GM12878 (cell line): ENCODE measurements at regions not wholly inside any gene's neighbourhood (a gene's known extent, or its start where the extent isn't known, plus 50 kb on each side); places are given as distances from the start of the nearest gene placed in this dataset.

ENCODE experiments used
- ATAC-seq: fragments of 200-7000 bp; cut with Tn5 transposase; 3 replicates; pipeline ENCODE4 v1.9.1; 2020; ENCODE audit warnings: mild to moderate bottlenecking, moderate library complexity
- BruUV-seq: library from RNA; stranded (reverse); fragments of 400-500 nt; replicated peaks from 2 replicates; lab custom pipeline; 2021; lab: Mats Ljungman, UMichigan
- CTCF ChIA-PET: fragments of 300-600 bp; sonication (Branson Sonifier 250); formaldehyde crosslinking; extraction: SDS; loops from one replicate; lab custom pipeline; 2021; ENCODE audit warnings: inconsistent platforms; lab: Yijun Ruan, JAX
- POLR2A ChIA-PET: fragments of 350-600 bp; formaldehyde crosslinking; extraction: SDS; loops from one replicate; lab custom pipeline; 2021; ENCODE audit warnings: inconsistent platforms; lab: Charles Lee
- RAD21 ChIA-PET: fragments of 300-600 bp; sonication (Branson Sonifier 250); formaldehyde crosslinking; loops from one replicate; lab custom pipeline; 2023; ENCODE audit warnings: antibody characterized with exemption; ENCODE audit not compliant: unreplicated experiment; lab: Charles Lee
- SMC1A ChIA-PET: fragments of 300-600 bp; sonication (Branson Sonifier 250); formaldehyde crosslinking; loops from one replicate; lab custom pipeline; 2023; ENCODE audit not compliant: unreplicated experiment, uncharacterized antibody; lab: Charles Lee
- DNase-seq: peaks from one replicate; pipeline ENCODE4 v3.0.0-alpha.2; 2011; ENCODE audit warnings: low read depth, low spot score
- FAIRE-seq: peaks from 3 replicates; lab custom pipeline; 2011; peaks lifted over from hg19 to GRCh38; lab: Jason Lieb, UNC
- H2AFZ ChIP-seq: 2 replicates; pipeline ENCODE4 v1.6.0; 2011; ENCODE audit warnings: low read depth, low read length, control low read depth; ENCODE audit not compliant: control insufficient read depth
- H3K27ac ChIP-seq: 2 replicates; pipeline ENCODE4 v1.5.1; 2011; ENCODE audit warnings: control low read depth; ENCODE audit not compliant: control insufficient read depth, insufficient read depth
- H3K27me3 ChIP-seq, 2 experiments: replicated peaks in 1 of 2; 2 replicates each; pipeline versions ENCODE4 v1.6.0 to v1.6.1; 2011; ENCODE audit warnings: low read length in 1 of 2; ENCODE audit not compliant: control insufficient read depth in 2 of 2, insufficient read depth in 2 of 2
- H3K36me3 ChIP-seq, 2 experiments: 2 replicates each; pipeline ENCODE4 v1.5.1; 2011; ENCODE audit warnings: low read length in 1 of 2; ENCODE audit not compliant: control insufficient read depth in 2 of 2, insufficient read depth in 2 of 2
- H3K4me1 ChIP-seq: 2 replicates; pipeline ENCODE4 v1.6.1; 2011; ENCODE audit warnings: mild to moderate bottlenecking, low read length, moderate library complexity, mixed read lengths; ENCODE audit not compliant: control insufficient read depth, insufficient read depth
- H3K4me2 ChIP-seq: 2 replicates; pipeline ENCODE4 v1.6.0; 2011; ENCODE audit warnings: control low read depth; ENCODE audit not compliant: control insufficient read depth, insufficient read depth
- H3K4me3 ChIP-seq: fragments of 200-600 bp; sonication (generic); 2 replicates; pipeline ENCODE4 v1.5.1; 2016
- H3K79me2 ChIP-seq: 2 replicates; pipeline ENCODE4 v1.6.0; 2011; ENCODE audit warnings: low read length; ENCODE audit not compliant: control insufficient read depth, insufficient read depth
- H3K9ac ChIP-seq: 2 replicates; pipeline ENCODE4 v1.8.0; 2011; ENCODE audit warnings: low read length, control low read depth, mixed read lengths; ENCODE audit not compliant: control insufficient read depth, insufficient read depth
- H3K9me3 ChIP-seq: replicated peaks from 3 replicates; pipeline ENCODE4 v1.5.1; 2011; ENCODE audit warnings: mild to moderate bottlenecking, low read length; ENCODE audit not compliant: control insufficient read depth, insufficient read depth
- H4K20me1 ChIP-seq: 2 replicates; pipeline ENCODE4 v1.6.0; 2011; ENCODE audit not compliant: control insufficient read depth, insufficient read depth
- CBX5 ChIP-seq: sonication (generic); IDR thresholded peaks from 2 replicates; pipeline ENCODE4 v1.6.1; 2016; ENCODE audit warnings: low read depth, moderate library complexity, mild to moderate bottlenecking, inconsistent platforms
- RAD21 ChIP-seq: IDR thresholded peaks from 2 replicates; pipeline ENCODE4 v1.6.1; 2011; ENCODE audit warnings: mild to moderate bottlenecking, low read depth, low read length, moderate library complexity; ENCODE audit not compliant: insufficient read depth
- WGBS: methylation state at CpG from one replicate; pipeline ENCODE4 v1.1.6; 2016; ENCODE audit warnings: low lambda C conversion rate; ENCODE audit not compliant: insufficient replicate concordance, insufficient coverage; ENCODE audit errors: missing lambda C conversion rate; 5-methylcytosine and 5-hydroxymethylcytosine counted together
- in situ Hi-C: fragments of 300-500 bp; cut with MboI; formaldehyde crosslinking; loops from 9 replicates; pipeline ENCODE4 v1.14.3; 2018; ENCODE audit warnings: mixed read lengths
- intact Hi-C: fragments of 100-400 bp; cut with micrococcal nuclease; formaldehyde crosslinking; loops from one replicate; pipeline ENCODE4 v1.14.2; 2022; ENCODE audit not compliant: unreplicated experiment

- CTCF ChIA-PET, result no interaction called here
- Histone ChIP-seq H3K36me3 (no peaks in the 10 kb centered on the region), H3K4me1 (no peaks in the 10 kb centered on the region), H3K79me2 (no peaks in the 10 kb centered on the region), H3K27me3 (no peaks in the 10 kb centered on the region), H3K27ac (no peak overlapping the region), H2AFZ (no peak overlapping the region), H4K20me1 (no peaks in the 10 kb centered on the region), H3K4me3 (no peak overlapping the region), H3K9ac (no peak overlapping the region), H3K4me2 (no peak overlapping the region), H3K9me3 (no peaks in the 10 kb centered on the region; the same call in 2 of the 3 replicates)
- no peak for DNase-seq
- in situ Hi-C loops (no loop called here), intact Hi-C loops (no loop called here)
- POLR2A ChIA-PET, result no interaction called here
- RAD21 ChIA-PET, result no interaction called here
- SMC1A ChIA-PET, result interaction anchor here (0.7 kb wide), 1 partner anchor 21 kb away, joined by 3 read pairs; no protein-coding TSS in a partner anchor
- no peak for ATAC-seq
- WGBS, result 58% methylated on average over 14 of the region's 14 CpGs
- BruUV-seq, result no TSS peak
- no peak for TF ChIP-seq RAD21
- FAIRE-seq, result no peak
These were observed 539.5 kb downstream of the FGF9 start for GRCh38 chr13:22210134-22210930.

- CTCF ChIA-PET, result no interaction called here
- no peak for TF ChIP-seq CBX5
- no peak for ATAC-seq
- Histone ChIP-seq H2AFZ (no peak overlapping the region), H3K36me3 (no peaks in the 10 kb centered on the region), H3K27ac (no peak overlapping the region), H3K27me3 (no peaks in the 10 kb centered on the region), H3K9ac (no peak overlapping the region), H3K4me2 (no peak overlapping the region), H3K4me1 (no peaks in the 10 kb centered on the region), H4K20me1 (no peaks in the 10 kb centered on the region), H3K79me2 (no peaks in the 10 kb centered on the region), H3K4me3 (no peak overlapping the region), H3K9me3 (no peaks in the 10 kb centered on the region; the same call in 2 of the 3 replicates)
- no TSS peak for BruUV-seq
- RAD21 ChIA-PET, result no interaction called here
- in situ Hi-C loops (no loop called here), intact Hi-C loops (no loop called here)
- no peak for DNase-seq
- WGBS, result 80% methylated on average over 14 of the region's 14 CpGs
- POLR2A ChIA-PET, result no interaction called here
- FAIRE-seq, result no peak
- SMC1A ChIA-PET, result no interaction called here
These were observed 541.0 kb downstream of the FGF9 start for GRCh38 chr13:22211876-22212275.
